ENCODE measurements at regions not wholly inside any gene's neighbourhood (a gene's known extent, or its start where the extent isn't known, plus 50 kb on each side); places are given as distances from the start of the nearest gene placed in this dataset.
A peak's percentile ranks its signal among the peaks of the same experiment; 100 is the strongest.

DNA sequence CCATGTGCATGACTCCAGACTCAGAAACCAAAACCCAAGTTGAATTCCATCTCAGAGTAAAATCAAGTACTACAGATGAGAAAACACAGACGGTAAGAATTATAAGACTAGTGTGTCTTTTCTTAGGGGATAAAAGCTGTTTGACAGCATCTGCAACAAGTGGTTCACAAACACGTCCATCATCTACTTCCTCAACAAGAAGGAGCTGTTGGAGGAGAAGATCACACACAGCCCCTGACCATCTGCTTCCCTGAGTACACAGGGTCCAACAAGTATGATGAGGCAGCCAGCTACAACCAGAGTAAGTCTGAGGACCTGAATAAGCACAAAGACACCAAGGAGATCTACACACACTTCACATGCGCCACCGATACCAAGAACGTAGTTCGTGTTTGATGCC is 110.7 kb upstream of the ATF7IP start:
- TF ChIP-seq, protein P1, sequence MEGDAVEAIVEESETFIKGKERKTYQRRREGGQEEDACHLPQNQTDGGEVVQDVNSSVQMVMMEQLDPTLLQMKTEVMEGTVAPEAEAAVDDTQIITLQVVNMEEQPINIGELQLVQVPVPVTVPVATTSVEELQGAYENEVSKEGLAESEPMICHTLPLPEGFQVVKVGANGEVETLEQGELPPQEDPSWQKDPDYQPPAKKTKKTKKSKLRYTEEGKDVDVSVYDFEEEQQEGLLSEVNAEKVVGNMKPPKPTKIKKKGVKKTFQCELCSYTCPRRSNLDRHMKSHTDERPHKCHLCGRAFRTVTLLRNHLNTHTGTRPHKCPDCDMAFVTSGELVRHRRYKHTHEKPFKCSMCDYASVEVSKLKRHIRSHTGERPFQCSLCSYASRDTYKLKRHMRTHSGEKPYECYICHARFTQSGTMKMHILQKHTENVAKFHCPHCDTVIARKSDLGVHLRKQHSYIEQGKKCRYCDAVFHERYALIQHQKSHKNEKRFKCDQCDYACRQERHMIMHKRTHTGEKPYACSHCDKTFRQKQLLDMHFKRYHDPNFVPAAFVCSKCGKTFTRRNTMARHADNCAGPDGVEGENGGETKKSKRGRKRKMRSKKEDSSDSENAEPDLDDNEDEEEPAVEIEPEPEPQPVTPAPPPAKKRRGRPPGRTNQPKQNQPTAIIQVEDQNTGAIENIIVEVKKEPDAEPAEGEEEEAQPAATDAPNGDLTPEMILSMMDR (IDR thresholded peaks at IDR 0.05; ENCODE audit: low read depth, low read length, poor library complexity, severe bottlenecking): no peak
- TF ChIP-seq EZH2phosphoT487 (IDR thresholded peaks at IDR 0.05; ENCODE audit: borderline replicate concordance, low read length): no peak
- peaks cover 10% of the 10 kb centered on the region for H3F3A ChIP-seq (ENCODE audit: control insufficient read depth, insufficient read depth)
- H3K4me2 ChIP-seq (ENCODE audit: low read length): no peak overlapping the region
- H3K4me3 ChIP-seq (ENCODE audit: low read length): no peak overlapping the region
- no peaks in the 10 kb centered on the region for H3K9me2 ChIP-seq (replicated peaks; ENCODE audit: control insufficient read depth, low read length)
- H3K79me2 ChIP-seq (ENCODE audit: control insufficient read depth, low read length): no peaks in the 10 kb centered on the region
- peaks cover 47% of the 10 kb centered on the region for H3K4me1 ChIP-seq (ENCODE audit: control insufficient read depth, low read length)
- H3K27ac ChIP-seq (ENCODE audit: low read depth, low read length): no peak overlapping the region
- no peaks in the 10 kb centered on the region for H3K27me3 ChIP-seq (ENCODE audit: control insufficient read depth, low read length)
- no peaks in the 10 kb centered on the region for H4K20me1 ChIP-seq (ENCODE audit: control insufficient read depth, insufficient read depth, low read depth, low read length)
- H3K9me3 ChIP-seq (ENCODE audit: control insufficient read depth, insufficient read depth, low read length): peaks cover 40% of the 10 kb centered on the region
- peaks cover 23% of the 10 kb centered on the region for H3K36me3 ChIP-seq (ENCODE audit: control insufficient read depth, low read length)

DNA sequence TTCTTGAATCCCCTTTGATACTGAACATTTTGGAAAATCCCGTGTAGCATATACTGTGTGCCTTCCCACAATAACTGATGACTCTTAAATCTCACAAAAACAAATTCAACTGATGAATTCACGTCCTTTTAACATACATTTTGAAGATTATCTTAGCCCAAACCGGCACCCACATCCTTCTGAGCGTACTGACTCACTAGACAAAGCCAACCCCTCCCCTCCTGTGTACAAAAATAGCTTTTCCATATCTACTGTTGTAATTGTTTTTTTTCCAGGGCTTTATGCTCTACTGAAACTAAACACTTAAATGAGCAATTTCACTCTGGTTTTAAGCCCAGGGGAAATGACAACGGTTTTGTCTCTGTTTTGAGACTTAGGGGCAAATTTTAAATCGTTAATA is 109.4 kb upstream of the ATF7IP start:
- H3K27me3 ChIP-seq (ENCODE audit: control insufficient read depth, low read length): no peaks in the 10 kb centered on the region
- H3K4me1 ChIP-seq (ENCODE audit: control insufficient read depth, low read length): peaks cover 57% of the 10 kb centered on the region
- H3K9me3 ChIP-seq (ENCODE audit: control insufficient read depth, insufficient read depth, low read length): peaks cover 51% of the 10 kb centered on the region
- peak overlapping the region; percentile 90; the same call in 1 of the 2 replicates for H3K27ac ChIP-seq (ENCODE audit: low read depth, low read length)
- no peaks in the 10 kb centered on the region for H4K20me1 ChIP-seq (ENCODE audit: control insufficient read depth, insufficient read depth, low read depth, low read length)
- TF ChIP-seq, protein P1 (IDR thresholded peaks at IDR 0.05; ENCODE audit: low read depth, low read length, poor library complexity, severe bottlenecking): no peak
- TF ChIP-seq EZH2phosphoT487 (IDR thresholded peaks at IDR 0.05; ENCODE audit: borderline replicate concordance, low read length): no peak
- no peaks in the 10 kb centered on the region for H3K79me2 ChIP-seq (ENCODE audit: control insufficient read depth, low read length)
- H3K36me3 ChIP-seq (ENCODE audit: control insufficient read depth, low read length): peaks cover 26% of the 10 kb centered on the region
- peaks cover 10% of the 10 kb centered on the region for H3F3A ChIP-seq (ENCODE audit: control insufficient read depth, insufficient read depth)
- H3K9me2 ChIP-seq (replicated peaks; ENCODE audit: control insufficient read depth, low read length): no peaks in the 10 kb centered on the region
- peak overlapping the region; percentile 60; the same call in 1 of the 2 replicates for H3K4me2 ChIP-seq (ENCODE audit: low read length)
- H3K4me3 ChIP-seq (ENCODE audit: low read length): 0 out of 2 replicates have a peak overlapping the region, but pooled peaks have one; percentile 3

DNA sequence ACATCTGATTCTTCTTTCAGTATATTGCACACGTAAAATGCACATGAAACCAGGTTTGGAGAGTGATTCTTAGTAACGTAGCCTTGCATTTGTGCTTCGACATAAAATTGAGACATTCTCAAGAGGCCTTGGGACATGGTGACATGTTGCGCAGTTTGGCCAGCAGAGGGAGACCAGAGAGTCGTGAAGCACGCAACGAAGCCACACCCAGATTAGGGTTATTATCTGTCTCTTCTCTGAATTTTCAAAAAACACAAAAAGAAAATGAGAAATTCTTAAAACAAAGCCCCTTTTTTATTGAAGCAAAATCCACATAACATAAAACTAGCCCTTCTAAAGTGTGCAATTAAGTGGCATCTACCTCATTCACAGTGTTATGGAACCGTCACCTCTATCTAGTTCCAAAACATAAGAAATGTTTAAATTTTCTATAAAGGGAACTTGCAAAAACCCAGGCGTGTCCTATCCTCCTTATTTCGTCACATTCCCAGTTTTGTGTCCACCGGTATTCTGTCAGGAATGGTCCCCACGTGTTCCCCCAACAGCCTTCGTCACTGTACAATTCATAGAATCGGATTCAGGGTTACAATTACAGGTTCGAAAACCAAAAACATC is 108.8 kb upstream of the ATF7IP start:
- Histone ChIP-seq H3K36me3 (ENCODE audit: control insufficient read depth, low read length) (peaks cover 26% of the 10 kb centered on the region), H3K4me1 (ENCODE audit: control insufficient read depth, low read length) (peaks cover 52% of the 10 kb centered on the region), H3K27me3 (ENCODE audit: control insufficient read depth, low read length) (no peaks in the 10 kb centered on the region), H3K4me2 (ENCODE audit: low read length) (peak overlapping the region; percentile 60), H3K9me3 (ENCODE audit: control insufficient read depth, insufficient read depth, low read length) (peaks cover 51% of the 10 kb centered on the region), H3K9me2 (replicated peaks; ENCODE audit: control insufficient read depth, low read length) (no peaks in the 10 kb centered on the region), H3F3A (ENCODE audit: control insufficient read depth, insufficient read depth) (peaks cover 8% of the 10 kb centered on the region), H4K20me1 (ENCODE audit: control insufficient read depth, insufficient read depth, low read depth, low read length) (no peaks in the 10 kb centered on the region), H3K27ac (ENCODE audit: low read depth, low read length) (peak overlapping the region; percentile 90), H3K79me2 (ENCODE audit: control insufficient read depth, low read length) (no peaks in the 10 kb centered on the region), H3K4me3 (ENCODE audit: low read length) (peak overlapping the region; percentile 60)
- TF ChIP-seq, protein P1 (IDR thresholded peaks at IDR 0.05; ENCODE audit: low read depth, low read length, poor library complexity, severe bottlenecking): peak; percentile 80
- no peak for TF ChIP-seq EZH2phosphoT487 (IDR thresholded peaks at IDR 0.05; ENCODE audit: borderline replicate concordance, low read length)

Data from DOHH2 (cell line).